ENCODE measurements at regions not wholly inside any gene's neighbourhood (a gene's known extent, or its start where the extent isn't known, plus 50 kb on each side); places are given as distances from the start of the nearest gene placed in this dataset.

DNA sequence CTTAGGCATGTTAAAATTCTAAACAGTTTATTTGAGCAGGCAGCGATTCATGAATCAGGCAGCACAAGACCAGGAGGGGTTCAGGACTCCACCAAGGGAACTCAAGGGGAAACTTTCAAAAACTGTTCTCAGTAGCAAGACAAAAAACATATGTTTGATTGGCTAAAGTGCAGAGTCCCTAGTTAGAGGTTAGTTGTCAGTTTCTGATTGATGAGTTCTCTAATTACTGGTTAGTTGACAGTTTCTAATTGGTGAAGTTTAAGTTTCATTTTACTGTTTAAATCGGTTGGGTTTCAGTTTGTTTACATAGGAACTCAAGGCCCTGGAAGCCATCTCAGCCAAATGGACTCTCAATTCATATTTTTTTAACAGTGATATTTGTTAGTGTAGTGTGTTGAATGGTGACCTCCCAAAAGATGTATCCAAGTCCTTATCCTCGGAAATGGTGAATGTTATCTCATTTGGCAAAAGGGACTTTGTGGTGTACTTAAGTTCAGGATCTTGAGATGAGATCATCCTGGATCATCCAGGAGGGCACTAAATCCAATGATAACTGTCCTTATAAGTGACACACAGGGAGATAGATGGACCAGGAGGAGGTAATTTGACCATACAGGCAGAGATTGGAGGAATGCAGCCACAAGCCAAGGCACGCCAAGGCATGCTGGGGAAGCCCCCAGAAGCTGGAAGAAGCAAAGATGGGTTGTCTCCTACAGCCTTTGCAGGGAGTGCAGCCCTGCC lies 219.2 kb upstream of the RAI14 start:
- TF ChIP-seq ZNF347 (CRISPR knock-in tag; IDR thresholded peaks at IDR 0.05; ENCODE audit: low read depth), result no peak
- no peak for TF ChIP-seq ZBTB33 (CRISPR knock-in tag; IDR thresholded peaks at IDR 0.05)
- no peak for TF ChIP-seq SP1 (CRISPR knock-in tag; IDR thresholded peaks at IDR 0.05)
- TF ChIP-seq REST (IDR thresholded peaks at IDR 0.05; ENCODE audit: borderline replicate concordance), result no peak
- TF ChIP-seq REST (CRISPR knock-in tag; IDR thresholded peaks at IDR 0.05; ENCODE audit: low read depth), result no peak
- no peak for TF ChIP-seq NR2C2 (CRISPR knock-in tag; IDR thresholded peaks at IDR 0.05)
- TF ChIP-seq NR2C2 (tag; IDR thresholded peaks at IDR 0.05), result no peak
- no peak for TF ChIP-seq HINFP (tag; conservative IDR thresholded peaks at IDR 0.05; ENCODE audit: low read depth)
- no peak for TF ChIP-seq ZNF561 (CRISPR knock-in tag; conservative IDR thresholded peaks at IDR 0.05)
- no peak for TF ChIP-seq SIN3A (IDR thresholded peaks at IDR 0.05; ENCODE audit: borderline replicate concordance in 2 of 2, control insufficient read depth in 1 of 2, low read depth in 2 of 2, low read length in 2 of 2)
- TF ChIP-seq FOXA3 (CRISPR knock-in tag; conservative IDR thresholded peaks at IDR 0.05 in 1 of 2, IDR thresholded peaks at IDR 0.05 in 1 of 2), result no peak

All from K562 (cell line).